ENCODE measurements at regions not wholly inside any gene's neighbourhood (a gene's known extent, or its start where the extent isn't known, plus 50 kb on each side); places are given as distances from the start of the nearest gene placed in this dataset.

GRCh38 chr4:180625653-180626052 lies 1617.5 kb upstream of the TENM3 start:
- TF ChIP-seq RAD21 (IDR thresholded peaks at IDR 0.05; ENCODE audit: low read depth): no peak
- TF ChIP-seq, protein P1, sequence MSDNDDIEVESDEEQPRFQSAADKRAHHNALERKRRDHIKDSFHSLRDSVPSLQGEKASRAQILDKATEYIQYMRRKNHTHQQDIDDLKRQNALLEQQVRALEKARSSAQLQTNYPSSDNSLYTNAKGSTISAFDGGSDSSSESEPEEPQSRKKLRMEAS (IDR thresholded peaks at IDR 0.05): no peak
- TF ChIP-seq POLR2A (IDR thresholded peaks at IDR 0.05; ENCODE audit: borderline replicate concordance, extremely low read depth, insufficient read depth, insufficient read length): no peak
- TF ChIP-seq CTCF (IDR thresholded peaks at IDR 0.05 in 2 of 3, conservative IDR thresholded peaks at IDR 0.05 in 1 of 3; ENCODE audit: borderline replicate concordance in 1 of 3, insufficient read depth in 1 of 3, low read depth in 2 of 3, low read length in 2 of 3): no peak
- TF ChIP-seq POLR2AphosphoS5 (IDR thresholded peaks at IDR 0.05; ENCODE audit: low read depth, low read length): no peak
- no peak for TF ChIP-seq ZNF274 (IDR thresholded peaks at IDR 0.05; ENCODE audit: low read depth, low read length)
- no peak for TF ChIP-seq SP1 (IDR thresholded peaks at IDR 0.05; ENCODE audit: low read depth)
- TF ChIP-seq, protein P2, sequence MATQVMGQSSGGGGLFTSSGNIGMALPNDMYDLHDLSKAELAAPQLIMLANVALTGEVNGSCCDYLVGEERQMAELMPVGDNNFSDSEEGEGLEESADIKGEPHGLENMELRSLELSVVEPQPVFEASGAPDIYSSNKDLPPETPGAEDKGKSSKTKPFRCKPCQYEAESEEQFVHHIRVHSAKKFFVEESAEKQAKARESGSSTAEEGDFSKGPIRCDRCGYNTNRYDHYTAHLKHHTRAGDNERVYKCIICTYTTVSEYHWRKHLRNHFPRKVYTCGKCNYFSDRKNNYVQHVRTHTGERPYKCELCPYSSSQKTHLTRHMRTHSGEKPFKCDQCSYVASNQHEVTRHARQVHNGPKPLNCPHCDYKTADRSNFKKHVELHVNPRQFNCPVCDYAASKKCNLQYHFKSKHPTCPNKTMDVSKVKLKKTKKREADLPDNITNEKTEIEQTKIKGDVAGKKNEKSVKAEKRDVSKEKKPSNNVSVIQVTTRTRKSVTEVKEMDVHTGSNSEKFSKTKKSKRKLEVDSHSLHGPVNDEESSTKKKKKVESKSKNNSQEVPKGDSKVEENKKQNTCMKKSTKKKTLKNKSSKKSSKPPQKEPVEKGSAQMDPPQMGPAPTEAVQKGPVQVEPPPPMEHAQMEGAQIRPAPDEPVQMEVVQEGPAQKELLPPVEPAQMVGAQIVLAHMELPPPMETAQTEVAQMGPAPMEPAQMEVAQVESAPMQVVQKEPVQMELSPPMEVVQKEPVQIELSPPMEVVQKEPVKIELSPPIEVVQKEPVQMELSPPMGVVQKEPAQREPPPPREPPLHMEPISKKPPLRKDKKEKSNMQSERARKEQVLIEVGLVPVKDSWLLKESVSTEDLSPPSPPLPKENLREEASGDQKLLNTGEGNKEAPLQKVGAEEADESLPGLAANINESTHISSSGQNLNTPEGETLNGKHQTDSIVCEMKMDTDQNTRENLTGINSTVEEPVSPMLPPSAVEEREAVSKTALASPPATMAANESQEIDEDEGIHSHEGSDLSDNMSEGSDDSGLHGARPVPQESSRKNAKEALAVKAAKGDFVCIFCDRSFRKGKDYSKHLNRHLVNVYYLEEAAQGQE (IDR thresholded peaks at IDR 0.05; ENCODE audit: low read depth): no peak
- TF ChIP-seq CEBPB (IDR thresholded peaks at IDR 0.05; ENCODE audit: low read depth): no peak
- TF ChIP-seq EZH2 (IDR thresholded peaks at IDR 0.05): no peak
- TF ChIP-seq SIN3A (IDR thresholded peaks at IDR 0.05; ENCODE audit: low read depth): no peak
- TF ChIP-seq ZFX (IDR thresholded peaks at IDR 0.05): no peak

All from HCT116 (cell line).